ENCODE measurements at regions not wholly inside any gene's neighbourhood (a gene's known extent, or its start where the extent isn't known, plus 50 kb on each side); places are given as distances from the start of the nearest gene placed in this dataset.

- TF ChIP-seq TAF1 (IDR thresholded peaks at IDR 0.05; ENCODE audit: borderline replicate concordance, low read depth, low read length) (no peak), POLR2A (IDR thresholded peaks at IDR 0.05; ENCODE audit: low read depth, low read length) (no peak), POLR2AphosphoS5 (IDR thresholded peaks at IDR 0.05; ENCODE audit: low read depth, low read length) (no peak)
Observed at GRCh38 chr3:66567077-66567476, 66.3 kb upstream of the LRIG1 start.

All from GM12892 (cell line).